Common myeloid progenitor, CD34-positive (primary cell): ENCODE measurements at regions not wholly inside any gene's neighbourhood (a gene's known extent, or its start where the extent isn't known, plus 50 kb on each side); places are given as distances from the start of the nearest gene placed in this dataset.

Source experiments
- CTCF ChIA-PET: fragments of 350-600 bp; sonication (Branson Sonifier 250); formaldehyde crosslinking; loops from one replicate; lab custom pipeline; 2021; ENCODE audit warnings: antibody characterized with exemption; lab: Charles Lee
- POLR2A ChIA-PET: fragments of 350-600 bp; sonication (Branson Sonifier 250); formaldehyde crosslinking; loops from one replicate; lab custom pipeline; 2021; ENCODE audit warnings: antibody characterized with exemption; lab: Charles Lee
- DNase-seq, 3 donors: peaks; one replicate each; pipeline versions ENCODE4 v3.0.0 to v3.0.0-alpha.2; 2013
- H3K27ac ChIP-seq, 2 experiments: 1 replicate in 1 of 2; 2 replicates in 1 of 2; pipeline ENCODE4 v1.7.0; 2013; ENCODE audit warnings: inconsistent platforms in 2 of 2, low read length in 2 of 2, mild to moderate bottlenecking in 2 of 2, low read depth in 1 of 2, moderate library complexity in 1 of 2; ENCODE audit not compliant: severe bottlenecking in 2 of 2, insufficient read depth in 1 of 2, poor library complexity in 1 of 2
- H3K27me3 ChIP-seq, 5 experiments: replicated peaks in 2 of 5; 1 replicate in 3 of 5; 2 replicates in 2 of 5; pipeline versions ENCODE4 v1.6.1 to v1.7.0; 2013; ENCODE audit warnings: low read length in 4 of 5, mild to moderate bottlenecking in 2 of 5, moderate library complexity in 2 of 5, inconsistent platforms in 1 of 5; ENCODE audit not compliant: insufficient read depth in 5 of 5, control insufficient read depth in 4 of 5
- H3K36me3 ChIP-seq, 4 experiments: 1 replicate in 2 of 4; 2 replicates in 2 of 4; pipeline versions ENCODE4 v1.6.1 to v1.7.0; 2013; ENCODE audit warnings: low read length in 3 of 4, control low read depth in 1 of 4, mild to moderate bottlenecking in 1 of 4; ENCODE audit not compliant: control insufficient read depth in 4 of 4, insufficient read depth in 4 of 4
- H3K4me1 ChIP-seq, 4 experiments: 1 replicate in 3 of 4; 2 replicates in 1 of 4; pipeline versions ENCODE4 v1.6.1 to v1.7.1; 2013; ENCODE audit warnings: low read length in 3 of 4, mild to moderate bottlenecking in 3 of 4, control low read depth in 1 of 4, inconsistent platforms in 1 of 4, moderate library complexity in 1 of 4; ENCODE audit not compliant: control insufficient read depth in 4 of 4, insufficient read depth in 4 of 4; ENCODE audit errors: control extremely low read depth in 1 of 4
- H3K4me3 ChIP-seq, 7 experiments: 1 replicate in 4 of 7; 2 replicates in 3 of 7; pipeline versions ENCODE4 v1.5.1 to v1.7.0; 2013; ENCODE audit warnings: mild to moderate bottlenecking in 7 of 7, low read length in 6 of 7, moderate library complexity in 6 of 7, inconsistent platforms in 2 of 7, low read depth in 2 of 7, control low read depth in 1 of 7; ENCODE audit not compliant: insufficient read depth in 4 of 7, control insufficient read depth in 1 of 7; ENCODE audit errors: extremely low read depth in 1 of 7
- H3K9me3 ChIP-seq, 5 experiments: 1 replicate in 4 of 5; 2 replicates in 1 of 5; pipeline versions ENCODE4 v1.6.1 to v1.7.1; 2013; ENCODE audit warnings: low read length in 4 of 5, mild to moderate bottlenecking in 2 of 5, inconsistent platforms in 1 of 5, low read depth in 1 of 5, moderate library complexity in 1 of 5; ENCODE audit not compliant: control insufficient read depth in 4 of 5, insufficient read depth in 2 of 5; ENCODE audit errors: control extremely low read depth in 1 of 5
- WGBS: methylation state at CpG from one replicate; pipeline ENCODE4 v1.1.5; 2013; ENCODE audit not compliant: insufficient coverage; 5-methylcytosine and 5-hydroxymethylcytosine counted together

GRCh38 chr12:89817501-89818226, 109.0 kb upstream of the ATP2B1 start:
- DNase-seq = no peak
- ChIA-PET CTCF (interaction anchor here (0.7 to 1.3 kb wide), 3 partner anchors 13 to 109 kb away, joined by 3 to 6 read pairs (median 3); partner anchors contain the start of gene ATP2B1), POLR2A (interaction anchor here (0.5 kb wide), 1 partner anchor 17 kb away, joined by 4 read pairs; no protein-coding TSS in a partner anchor)
- Histone ChIP-seq H3K27me3 (no peaks in the 10 kb centered on the region), H3K9me3 (no peaks in the 10 kb centered on the region), H3K4me3 (no peak overlapping the region), H3K4me1 (no peaks in the 10 kb centered on the region), H3K27ac (no peak overlapping the region), H3K36me3 (no peaks in the 10 kb centered on the region)
- WGBS = no CpG with 5 or more reads among the region's 2 CpGs

DNA sequence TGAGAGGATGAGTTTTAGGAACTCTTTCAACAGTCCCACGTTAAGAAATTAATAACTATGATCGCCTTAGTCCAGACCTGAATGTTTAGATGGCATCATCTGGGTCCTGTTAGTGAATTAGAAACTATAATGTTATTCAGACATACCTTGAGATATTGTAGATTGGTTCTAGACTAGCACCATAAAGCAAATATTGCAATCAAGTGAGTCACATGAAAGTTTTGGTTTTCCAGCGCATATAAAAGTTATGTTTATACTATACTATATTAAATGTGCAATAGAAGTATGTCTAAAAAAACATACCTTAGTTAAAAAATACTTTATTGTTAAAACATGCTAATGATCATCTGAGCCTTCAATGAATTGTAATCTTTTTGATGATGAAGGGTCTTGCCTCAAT, 106.6 kb upstream of the ATP2B1 start:
- ChIA-PET POLR2A (no interaction called here), CTCF (no interaction called here)
- Histone ChIP-seq H3K9me3 (no peaks in the 10 kb centered on the region), H3K27me3 (no peaks in the 10 kb centered on the region), H3K27ac (no peak overlapping the region), H3K4me3 (no peak overlapping the region), H3K36me3 (no peaks in the 10 kb centered on the region), H3K4me1 (no peaks in the 10 kb centered on the region)
- no peak for DNase-seq
- 100% methylated on average over 2 of the region's 3 CpGs for WGBS

DNA sequence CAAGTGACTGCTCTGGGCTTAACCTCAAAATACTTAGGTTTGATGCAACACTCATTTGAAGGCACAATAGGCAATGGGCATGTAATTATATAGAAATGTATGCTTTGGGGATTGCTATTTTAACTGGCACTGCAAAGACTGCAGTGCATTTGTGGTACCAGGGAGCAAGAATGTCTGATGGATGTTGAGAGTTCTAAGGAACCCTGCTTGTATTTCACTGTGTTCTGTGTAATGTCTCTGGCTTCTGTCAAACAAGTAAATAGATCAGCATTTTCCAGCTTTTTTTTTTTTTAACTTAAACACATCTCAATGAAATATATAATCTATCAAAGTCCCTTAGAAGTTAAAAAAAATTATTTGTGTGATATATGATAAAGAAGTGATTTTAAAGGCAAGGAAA, 94.8 kb upstream of the ATP2B1 start:
- no peak overlapping the region for H3K4me3 ChIP-seq
- H3K27me3 ChIP-seq = no peaks in the 10 kb centered on the region
- POLR2A ChIA-PET = no interaction called here
- DNase-seq = no peak
- no peaks in the 10 kb centered on the region for H3K9me3 ChIP-seq
- peaks cover 0 to 22% (median 15%) of the 10 kb centered on the region in 4 experiments for H3K4me1 ChIP-seq
- CTCF ChIA-PET = interaction anchor here (1.9 kb wide), 1 partner anchor 15 kb away, joined by 6 read pairs; no protein-coding TSS in a partner anchor
- H3K36me3 ChIP-seq = no peaks in the 10 kb centered on the region
- no peak overlapping the region for H3K27ac ChIP-seq

DNA sequence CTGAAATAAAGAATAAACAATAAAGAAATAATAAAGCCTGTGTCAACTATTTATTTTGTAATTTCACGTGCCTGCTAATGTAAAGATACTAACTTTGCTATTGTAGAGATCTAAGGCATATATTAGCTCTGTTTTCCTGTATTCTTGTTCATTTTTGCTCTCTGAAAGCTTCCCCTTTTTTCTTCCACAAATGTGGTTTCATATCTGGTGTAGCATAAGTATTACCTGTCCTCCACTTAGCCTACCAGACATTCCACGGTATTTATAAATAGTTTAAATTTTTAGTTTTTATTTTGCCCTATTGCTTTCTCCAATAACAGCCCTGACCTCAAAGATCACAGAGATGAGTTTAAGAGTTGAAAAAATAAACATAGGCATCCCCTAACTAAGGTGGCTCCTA, 92.6 kb upstream of the ATP2B1 start:
- ChIA-PET POLR2A (no interaction called here), CTCF (no interaction called here)
- H3K27ac ChIP-seq = no peak overlapping the region
- H3K9me3 ChIP-seq = no peaks in the 10 kb centered on the region
- H3K4me3 ChIP-seq = no peak overlapping the region
- peaks cover 0 to 22% (median 15%) of the 10 kb centered on the region in 4 experiments for H3K4me1 ChIP-seq
- WGBS = no CpG with 5 or more reads among the region's 2 CpGs
- H3K27me3 ChIP-seq = no peaks in the 10 kb centered on the region
- peak; percentile 46 to 89 (median 82) for DNase-seq
- H3K36me3 ChIP-seq = no peaks in the 10 kb centered on the region

- peak in 2 of 3 donors; percentile 23 to 46 for DNase-seq
- no peaks in the 10 kb centered on the region for H3K36me3 ChIP-seq
- H3K4me1 ChIP-seq = peaks cover 0 to 22% (median 15%) of the 10 kb centered on the region in 4 experiments
- H3K9me3 ChIP-seq = no peaks in the 10 kb centered on the region
- ChIA-PET POLR2A (no interaction called here), CTCF (interaction anchor here (0.9 to 1.3 kb wide), 3 partner anchors 17 to 215 kb away, joined by 3 read pairs; no protein-coding TSS in a partner anchor)
- no peaks in the 10 kb centered on the region for H3K27me3 ChIP-seq
- no peak overlapping the region for H3K4me3 ChIP-seq
- H3K27ac ChIP-seq = no peak overlapping the region
Measured at GRCh38 chr12:89800435-89800834, 91.8 kb upstream of the ATP2B1 start.

GRCh38 chr12:89799316-89799715, 90.7 kb upstream of the ATP2B1 start:
- H3K27me3 ChIP-seq = no peaks in the 10 kb centered on the region
- H3K36me3 ChIP-seq = no peaks in the 10 kb centered on the region
- POLR2A ChIA-PET = no interaction called here
- H3K9me3 ChIP-seq = no peaks in the 10 kb centered on the region
- WGBS = 86% methylated on average over 1 of the region's 3 CpGs
- no peak overlapping the region for H3K27ac ChIP-seq
- peak; percentile 28 to 73 (median 53) for DNase-seq
- no peak overlapping the region for H3K4me3 ChIP-seq
- H3K4me1 ChIP-seq = peaks cover 0 to 22% (median 15%) of the 10 kb centered on the region in 4 experiments
- CTCF ChIA-PET = interaction anchor here (0.6 to 1.3 kb wide), 2 partner anchors 50 to 454 kb away, joined by 3 read pairs; no protein-coding TSS in a partner anchor

DNA sequence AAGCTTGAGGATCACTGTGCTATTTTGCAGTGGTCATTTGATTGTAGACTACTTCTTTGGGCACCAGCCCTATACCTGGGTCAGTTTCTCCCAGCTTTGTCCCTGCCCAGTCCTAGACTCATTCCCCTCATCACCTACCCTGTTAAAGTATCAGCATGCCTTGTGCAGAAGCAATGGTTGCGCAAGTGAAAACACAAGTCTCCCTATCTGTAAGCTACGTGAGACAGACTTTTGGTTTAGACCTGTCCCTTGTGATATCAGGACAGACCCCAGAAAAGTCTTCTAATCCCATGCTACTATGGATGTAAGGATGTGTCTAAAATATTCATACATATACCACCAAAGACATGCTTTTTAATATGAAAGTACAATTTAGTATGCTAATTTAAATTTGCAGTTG, 88.8 kb upstream of the ATP2B1 start:
- H3K27me3 ChIP-seq = no peaks in the 10 kb centered on the region
- no peak overlapping the region for H3K4me3 ChIP-seq
- POLR2A ChIA-PET = interaction anchor here (0.9 kb wide), 1 partner anchor 97 kb away, joined by 3 read pairs; no protein-coding TSS in a partner anchor
- no peaks in the 10 kb centered on the region for H3K36me3 ChIP-seq
- WGBS = 92% methylated on average over 2 of the region's 2 CpGs
- peaks cover 0 to 22% (median 15%) of the 10 kb centered on the region in 4 experiments for H3K4me1 ChIP-seq
- DNase-seq = no peak
- no peak overlapping the region for H3K27ac ChIP-seq
- H3K9me3 ChIP-seq = no peaks in the 10 kb centered on the region
- CTCF ChIA-PET = interaction anchor here (0.7 to 1.4 kb wide), 3 partner anchors 16 to 41 kb away, joined by 3 to 5 read pairs (median 3); no protein-coding TSS in a partner anchor
